ENCODE measurements at regions not wholly inside any gene's neighbourhood (a gene's known extent, or its start where the extent isn't known, plus 50 kb on each side); places are given as distances from the start of the nearest gene placed in this dataset.

- no peaks in the 10 kb centered on the region for H3K36me3 ChIP-seq (ENCODE audit: control insufficient read depth, insufficient read depth, low read length)
- DNase-seq, result no peak
- H3K9me3 ChIP-seq (ENCODE audit: control insufficient read depth, low read length), result no peaks in the 10 kb centered on the region
- H3K27me3 ChIP-seq (replicated peaks; ENCODE audit: control insufficient read depth, insufficient read depth, low read length, poor library complexity, severe bottlenecking), result no peaks in the 10 kb centered on the region
- no peak overlapping the region for H3K27ac ChIP-seq (ENCODE audit: insufficient read depth, low read length, poor library complexity, severe bottlenecking)
- no peak overlapping the region for H3K4me3 ChIP-seq (ENCODE audit: insufficient read depth, low read depth, low read length, poor library complexity, severe bottlenecking)
- no peaks in the 10 kb centered on the region for H3K4me1 ChIP-seq (ENCODE audit: control insufficient read depth, insufficient read depth, low read length, poor library complexity, severe bottlenecking)
These were observed 1943.7 kb downstream of the NCAM2 start for GRCh38 chr21:22941779-22942490.

- no peak for DNase-seq
- H3K9me3 ChIP-seq (ENCODE audit: control insufficient read depth, low read length), result no peaks in the 10 kb centered on the region
- H3K4me1 ChIP-seq (ENCODE audit: control insufficient read depth, insufficient read depth, low read length, poor library complexity, severe bottlenecking), result no peaks in the 10 kb centered on the region
- no peaks in the 10 kb centered on the region for H3K36me3 ChIP-seq (ENCODE audit: control insufficient read depth, insufficient read depth, low read length)
- H3K4me3 ChIP-seq (ENCODE audit: insufficient read depth, low read depth, low read length, poor library complexity, severe bottlenecking), result no peak overlapping the region
- H3K27ac ChIP-seq (ENCODE audit: insufficient read depth, low read length, poor library complexity, severe bottlenecking), result no peak overlapping the region
- H3K27me3 ChIP-seq (replicated peaks; ENCODE audit: control insufficient read depth, insufficient read depth, low read length, poor library complexity, severe bottlenecking), result no peaks in the 10 kb centered on the region
These were observed 1957.3 kb downstream of the NCAM2 start for GRCh38 chr21:22955559-22955958.

GRCh38 chr21:22961258-22961657 is 1963.0 kb downstream of the NCAM2 start:
- Histone ChIP-seq H3K4me3 (ENCODE audit: insufficient read depth, low read depth, low read length, poor library complexity, severe bottlenecking) (no peak overlapping the region), H3K27me3 (replicated peaks; ENCODE audit: control insufficient read depth, insufficient read depth, low read length, poor library complexity, severe bottlenecking) (no peaks in the 10 kb centered on the region), H3K9me3 (ENCODE audit: control insufficient read depth, low read length) (no peaks in the 10 kb centered on the region), H3K4me1 (ENCODE audit: control insufficient read depth, insufficient read depth, low read length, poor library complexity, severe bottlenecking) (no peaks in the 10 kb centered on the region), H3K36me3 (ENCODE audit: control insufficient read depth, insufficient read depth, low read length) (no peaks in the 10 kb centered on the region), H3K27ac (ENCODE audit: insufficient read depth, low read length, poor library complexity, severe bottlenecking) (no peak overlapping the region)
- DNase-seq, result no peak

GRCh38 chr21:22965455-22966135 is 1967.4 kb downstream of the NCAM2 start:
- Histone ChIP-seq H3K9me3 (ENCODE audit: control insufficient read depth, low read length) (no peaks in the 10 kb centered on the region), H3K36me3 (ENCODE audit: control insufficient read depth, insufficient read depth, low read length) (no peaks in the 10 kb centered on the region), H3K4me3 (ENCODE audit: insufficient read depth, low read depth, low read length, poor library complexity, severe bottlenecking) (no peak overlapping the region), H3K27me3 (replicated peaks; ENCODE audit: control insufficient read depth, insufficient read depth, low read length, poor library complexity, severe bottlenecking) (no peaks in the 10 kb centered on the region), H3K4me1 (ENCODE audit: control insufficient read depth, insufficient read depth, low read length, poor library complexity, severe bottlenecking) (no peaks in the 10 kb centered on the region), H3K27ac (ENCODE audit: insufficient read depth, low read length, poor library complexity, severe bottlenecking) (no peak overlapping the region)
- DNase-seq, result no peak

- Histone ChIP-seq H3K27me3 (replicated peaks; ENCODE audit: control insufficient read depth, insufficient read depth, low read length, poor library complexity, severe bottlenecking) (no peaks in the 10 kb centered on the region), H3K9me3 (ENCODE audit: control insufficient read depth, low read length) (no peaks in the 10 kb centered on the region), H3K36me3 (ENCODE audit: control insufficient read depth, insufficient read depth, low read length) (no peaks in the 10 kb centered on the region), H3K4me1 (ENCODE audit: control insufficient read depth, insufficient read depth, low read length, poor library complexity, severe bottlenecking) (no peaks in the 10 kb centered on the region), H3K4me3 (ENCODE audit: insufficient read depth, low read depth, low read length, poor library complexity, severe bottlenecking) (no peak overlapping the region), H3K27ac (ENCODE audit: insufficient read depth, low read length, poor library complexity, severe bottlenecking) (no peak overlapping the region)
- DNase-seq, result no peak
These were observed 1983.6 kb downstream of the NCAM2 start for GRCh38 chr21:22981819-22982218.

- H3K27ac ChIP-seq (ENCODE audit: insufficient read depth, low read length, poor library complexity, severe bottlenecking), result no peak overlapping the region
- DNase-seq, result no peak
- H3K9me3 ChIP-seq (ENCODE audit: control insufficient read depth, low read length), result no peaks in the 10 kb centered on the region
- no peaks in the 10 kb centered on the region for H3K4me1 ChIP-seq (ENCODE audit: control insufficient read depth, insufficient read depth, low read length, poor library complexity, severe bottlenecking)
- H3K27me3 ChIP-seq (replicated peaks; ENCODE audit: control insufficient read depth, insufficient read depth, low read length, poor library complexity, severe bottlenecking), result no peaks in the 10 kb centered on the region
- no peak overlapping the region for H3K4me3 ChIP-seq (ENCODE audit: insufficient read depth, low read depth, low read length, poor library complexity, severe bottlenecking)
- no peaks in the 10 kb centered on the region for H3K36me3 ChIP-seq (ENCODE audit: control insufficient read depth, insufficient read depth, low read length)
These were observed 1994.9 kb downstream of the NCAM2 start for GRCh38 chr21:22993144-22993543.

- no peak for DNase-seq
- Histone ChIP-seq H3K4me1 (ENCODE audit: control insufficient read depth, insufficient read depth, low read length, poor library complexity, severe bottlenecking) (no peaks in the 10 kb centered on the region), H3K9me3 (ENCODE audit: control insufficient read depth, low read length) (no peaks in the 10 kb centered on the region), H3K36me3 (ENCODE audit: control insufficient read depth, insufficient read depth, low read length) (no peaks in the 10 kb centered on the region), H3K4me3 (ENCODE audit: insufficient read depth, low read depth, low read length, poor library complexity, severe bottlenecking) (no peak overlapping the region), H3K27ac (ENCODE audit: insufficient read depth, low read length, poor library complexity, severe bottlenecking) (no peak overlapping the region), H3K27me3 (replicated peaks; ENCODE audit: control insufficient read depth, insufficient read depth, low read length, poor library complexity, severe bottlenecking) (no peaks in the 10 kb centered on the region)
These were observed 1995.8 kb downstream of the NCAM2 start for GRCh38 chr21:22993822-22994574.

GRCh38 chr21:23003951-23004350 is 2005.7 kb downstream of the NCAM2 start:
- no peak for DNase-seq
- Histone ChIP-seq H3K4me3 (ENCODE audit: insufficient read depth, low read depth, low read length, poor library complexity, severe bottlenecking) (no peak overlapping the region), H3K27me3 (replicated peaks; ENCODE audit: control insufficient read depth, insufficient read depth, low read length, poor library complexity, severe bottlenecking) (no peaks in the 10 kb centered on the region), H3K4me1 (ENCODE audit: control insufficient read depth, insufficient read depth, low read length, poor library complexity, severe bottlenecking) (no peaks in the 10 kb centered on the region), H3K27ac (ENCODE audit: insufficient read depth, low read length, poor library complexity, severe bottlenecking) (no peak overlapping the region), H3K9me3 (ENCODE audit: control insufficient read depth, low read length) (no peaks in the 10 kb centered on the region), H3K36me3 (ENCODE audit: control insufficient read depth, insufficient read depth, low read length) (no peaks in the 10 kb centered on the region)

GRCh38 chr21:23008601-23009202 is 2010.5 kb downstream of the NCAM2 start:
- H3K9me3 ChIP-seq (ENCODE audit: control insufficient read depth, low read length), result no peaks in the 10 kb centered on the region
- no peak overlapping the region for H3K4me3 ChIP-seq (ENCODE audit: insufficient read depth, low read depth, low read length, poor library complexity, severe bottlenecking)

GRCh38 chr21:23009360-23009759 is 2011.2 kb downstream of the NCAM2 start:
- DNase-seq, result no peak
- Histone ChIP-seq H3K27ac (ENCODE audit: insufficient read depth, low read length, poor library complexity, severe bottlenecking) (no peak overlapping the region), H3K27me3 (replicated peaks; ENCODE audit: control insufficient read depth, insufficient read depth, low read length, poor library complexity, severe bottlenecking) (no peaks in the 10 kb centered on the region)

More at GRCh38 chr21:23008601-23009202, 2010.5 kb downstream of the NCAM2 start:
- H3K4me1 ChIP-seq (ENCODE audit: control insufficient read depth, insufficient read depth, low read length, poor library complexity, severe bottlenecking), result no peaks in the 10 kb centered on the region
- DNase-seq, result no peak
- H3K27ac ChIP-seq (ENCODE audit: insufficient read depth, low read length, poor library complexity, severe bottlenecking), result no peak overlapping the region
- no peaks in the 10 kb centered on the region for H3K27me3 ChIP-seq (replicated peaks; ENCODE audit: control insufficient read depth, insufficient read depth, low read length, poor library complexity, severe bottlenecking)
- no peaks in the 10 kb centered on the region for H3K36me3 ChIP-seq (ENCODE audit: control insufficient read depth, insufficient read depth, low read length)

More at GRCh38 chr21:23009360-23009759, 2011.2 kb downstream of the NCAM2 start:
- Histone ChIP-seq H3K4me3 (ENCODE audit: insufficient read depth, low read depth, low read length, poor library complexity, severe bottlenecking) (no peak overlapping the region), H3K36me3 (ENCODE audit: control insufficient read depth, insufficient read depth, low read length) (no peaks in the 10 kb centered on the region), H3K9me3 (ENCODE audit: control insufficient read depth, low read length) (no peaks in the 10 kb centered on the region), H3K4me1 (ENCODE audit: control insufficient read depth, insufficient read depth, low read length, poor library complexity, severe bottlenecking) (no peaks in the 10 kb centered on the region)

Measured in effector memory CD4-positive, alpha-beta T cell (primary cell).